Lung microvascular endothelial cell (primary cell): ENCODE measurements at regions not wholly inside any gene's neighbourhood (a gene's known extent, or its start where the extent isn't known, plus 50 kb on each side); places are given as distances from the start of the nearest gene placed in this dataset.

Experiments used
- DNase-seq, 2 donors: peaks; one replicate each; pipeline versions ENCODE4 v3.0.0 to v3.0.0-alpha.2; 2010; ENCODE audit warnings: low read depth in 2 of 2

DNA sequence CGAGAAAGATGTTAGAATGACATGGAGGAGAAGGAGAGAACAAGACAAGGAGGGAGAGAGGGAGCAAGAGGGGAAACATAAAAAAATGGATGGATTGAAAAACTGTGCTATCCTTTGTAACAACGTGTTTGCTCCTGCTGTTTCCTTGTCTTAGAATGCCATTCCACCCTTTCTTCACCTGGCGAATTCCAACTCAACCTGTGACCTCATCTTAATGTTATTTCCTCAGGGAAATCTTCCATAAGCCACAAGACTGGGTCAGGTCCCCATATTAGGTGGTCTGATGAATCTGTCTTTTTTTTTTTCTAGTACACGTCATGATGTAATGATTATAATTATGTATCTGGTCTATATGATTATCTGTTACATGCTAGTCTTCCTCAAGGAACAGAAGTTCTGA, 195.0 kb upstream of the MAF start:
- no peak for DNase-seq

GRCh38 chr16:79794941-79795340, 194.4 kb upstream of the MAF start:
- DNase-seq, result no peak

DNA sequence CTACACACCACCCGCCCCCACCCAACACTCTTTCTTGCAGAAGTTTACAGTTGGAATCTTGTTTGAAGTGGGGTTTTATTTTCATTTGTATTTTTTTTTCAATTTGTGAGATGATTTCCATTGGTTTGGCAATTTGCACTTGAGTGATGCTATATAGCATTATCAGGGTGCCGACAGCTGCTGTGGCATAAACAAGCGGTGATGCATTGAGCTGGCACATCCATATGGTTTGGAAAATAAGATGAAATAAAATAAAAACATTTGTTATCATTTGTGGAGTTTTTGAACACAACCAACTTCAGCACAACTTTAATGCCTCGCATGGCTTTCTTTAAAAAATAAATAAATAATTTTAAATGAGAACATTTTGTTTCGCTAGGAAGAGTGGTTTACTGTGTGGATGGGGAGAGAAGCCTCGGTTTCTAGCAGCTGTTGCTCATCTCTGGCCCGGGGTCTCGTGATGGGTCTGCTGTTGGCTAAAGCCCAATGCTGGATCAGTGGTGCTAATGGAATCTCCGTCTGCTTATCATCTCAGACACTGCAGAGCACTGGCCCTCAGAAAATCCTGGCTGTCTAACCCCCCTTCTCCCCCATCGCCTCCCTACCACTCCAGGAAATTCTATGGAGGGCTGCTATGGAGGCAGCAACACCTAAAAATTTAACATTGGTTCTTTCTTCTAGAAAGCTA, 192.3 kb upstream of the MAF start:
- no peak for DNase-seq

DNA sequence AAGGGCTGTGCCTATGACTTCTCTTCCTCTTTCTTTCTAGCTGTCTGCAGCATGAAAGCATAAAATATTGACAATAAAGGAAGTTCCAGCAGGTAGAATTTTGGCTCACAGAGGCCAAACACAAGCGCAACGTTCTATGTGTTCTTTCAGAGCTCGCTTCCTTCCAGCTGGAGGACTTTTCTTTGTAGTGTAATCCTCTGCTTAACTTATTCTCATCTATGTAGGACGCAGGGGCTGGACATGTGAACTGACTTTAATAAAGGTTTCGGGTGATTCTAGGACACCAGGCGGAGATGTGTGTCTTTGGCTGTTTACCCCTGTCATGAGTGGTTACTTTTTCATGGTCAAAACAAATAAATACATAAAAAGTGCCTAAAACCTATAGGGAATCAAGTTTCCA, 191.5 kb upstream of the MAF start:
- no peak for DNase-seq

DNA sequence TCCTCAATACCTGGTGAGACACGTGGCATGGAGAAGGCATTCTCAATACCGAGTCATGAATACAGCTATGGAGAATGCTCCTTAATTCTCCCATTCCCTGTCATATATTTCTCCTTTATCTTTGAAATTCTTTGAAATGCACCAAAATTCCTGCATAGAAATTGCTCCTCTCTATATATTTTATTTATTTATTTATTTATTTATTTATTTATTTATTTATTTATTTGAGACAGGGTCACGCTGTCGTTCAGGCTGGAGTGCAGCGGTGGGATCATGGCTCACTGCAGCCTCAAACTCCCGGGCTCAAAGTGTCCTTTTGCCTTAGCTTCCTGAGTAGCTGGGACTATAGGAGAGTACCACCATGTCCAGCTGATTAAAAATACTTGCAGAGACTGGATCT, 190.3 kb upstream of the MAF start:
- no peak for DNase-seq

- no peak for DNase-seq
Measured at GRCh38 chr16:79788949-79789348, 188.4 kb upstream of the MAF start.

- DNase-seq, result no peak
Measured at GRCh38 chr16:79786389-79786788, 185.9 kb upstream of the MAF start.

GRCh38 chr16:79784007-79784406, 183.5 kb upstream of the MAF start:
- DNase-seq, result no peak

- DNase-seq, result no peak
Measured at GRCh38 chr16:79777679-79778078, 177.1 kb upstream of the MAF start.

- no peak for DNase-seq
Measured at GRCh38 chr16:79776243-79776847, 175.8 kb upstream of the MAF start.

DNA sequence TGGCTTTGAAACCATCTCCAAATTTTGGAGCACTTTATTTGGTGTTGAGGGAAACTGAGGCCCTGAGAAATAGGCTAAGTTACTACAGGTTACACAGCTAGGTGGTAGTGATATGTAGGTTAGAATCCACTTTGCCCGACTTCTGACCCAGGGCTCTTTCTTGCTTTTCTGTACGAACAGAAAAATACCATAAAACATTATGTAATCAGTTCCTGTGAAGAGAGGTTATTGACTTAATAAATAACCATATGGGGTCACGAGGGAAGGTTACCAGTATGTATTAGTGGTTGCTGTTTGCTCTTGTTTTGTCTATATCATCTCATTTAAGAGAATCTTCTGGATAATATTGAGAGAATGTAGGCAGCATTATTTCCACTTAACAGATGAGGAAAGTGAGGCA, 172.2 kb upstream of the MAF start:
- DNase-seq, result no peak

DNA sequence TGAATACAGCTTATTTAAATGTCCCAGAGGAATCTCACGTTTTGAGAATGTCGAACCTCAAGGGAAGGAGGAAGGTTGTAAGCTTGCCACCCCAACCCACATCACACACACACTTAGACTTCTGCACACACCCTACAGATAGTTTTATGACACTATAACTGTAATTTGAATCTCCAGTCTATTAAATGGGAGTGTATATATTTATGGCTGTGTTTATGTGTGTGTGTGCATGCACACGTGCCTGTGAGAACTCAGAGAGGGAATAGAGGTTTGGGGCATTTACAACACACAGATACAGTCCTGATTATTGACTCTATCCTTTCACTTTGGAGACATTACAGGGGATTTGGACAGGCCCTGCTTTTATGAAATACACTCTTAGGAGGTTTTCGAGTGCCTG, 171.5 kb upstream of the MAF start:
- no peak for DNase-seq

GRCh38 chr16:79770244-79771064, 169.9 kb upstream of the MAF start:
- peak; percentile 78 to 87 for DNase-seq

- no peak for DNase-seq
Measured at GRCh38 chr16:79769928-79770243, 169.3 kb upstream of the MAF start.

DNA sequence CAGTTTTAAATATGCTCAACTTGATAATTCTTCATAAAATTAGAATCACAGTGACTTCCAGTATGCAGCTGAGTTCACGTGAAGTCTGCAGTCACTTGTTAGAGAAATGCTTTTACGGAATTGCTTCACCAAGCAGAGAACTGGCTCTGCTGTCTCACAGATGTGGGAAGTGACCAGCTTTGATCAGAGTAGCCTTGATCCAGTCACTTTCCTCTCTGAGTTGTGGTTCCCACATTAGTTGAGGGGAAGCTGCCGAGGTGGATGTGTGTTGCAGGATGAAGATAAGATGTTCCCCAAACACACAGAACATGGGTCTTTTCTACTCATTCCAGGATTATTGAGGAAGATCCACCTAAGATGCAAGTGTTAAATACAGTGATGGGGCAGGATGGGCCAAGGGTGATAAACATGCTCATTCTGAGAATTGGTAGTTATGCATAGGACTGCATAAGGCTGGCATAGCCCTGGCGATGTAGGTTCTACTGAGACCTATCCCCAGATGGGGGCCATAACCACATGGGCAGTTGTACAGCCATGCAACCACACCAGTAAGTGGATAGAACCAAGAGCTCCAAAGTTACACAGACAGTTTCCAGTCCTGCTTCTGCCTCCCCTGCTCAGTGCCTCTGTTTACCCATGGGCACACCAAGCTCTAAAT, 168.9 kb upstream of the MAF start:
- DNase-seq, result no peak

DNA sequence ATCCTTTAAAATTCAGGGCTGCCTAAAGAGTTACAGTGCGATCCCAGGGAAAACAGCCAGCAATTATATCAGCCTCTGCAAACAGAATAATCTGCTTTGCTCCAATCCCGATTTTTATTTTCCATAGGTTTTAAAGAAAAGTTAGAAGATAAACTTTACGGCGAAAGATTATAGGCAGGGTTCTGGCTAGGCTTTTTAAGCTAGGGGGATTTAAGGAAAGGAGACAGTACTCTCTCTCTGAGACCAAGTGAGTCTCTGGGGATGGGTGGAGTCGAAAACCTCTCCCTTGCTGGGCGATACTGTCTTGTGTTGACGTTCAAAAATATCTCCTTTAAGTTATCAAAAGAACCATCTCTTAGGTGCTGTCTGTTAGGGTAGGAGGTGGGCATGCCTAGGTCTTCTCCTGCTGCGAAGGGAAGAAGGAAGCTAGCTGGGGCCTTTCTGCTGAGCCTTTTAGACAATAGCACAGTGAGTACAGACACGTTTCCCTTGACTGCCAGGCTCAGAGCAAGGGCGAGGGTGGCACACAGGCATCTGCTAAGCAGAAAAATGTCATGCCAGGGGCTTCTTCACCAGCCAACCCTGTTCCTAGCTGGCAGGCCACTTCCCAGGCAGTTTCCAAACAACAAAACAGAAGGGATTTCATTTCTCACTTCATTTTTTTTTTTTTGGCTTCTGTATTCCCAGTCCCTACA, 167.9 kb upstream of the MAF start:
- no peak for DNase-seq

- peak; percentile 29 to 60 for DNase-seq
Measured at GRCh38 chr16:79767421-79768275, 167.1 kb upstream of the MAF start.

DNA sequence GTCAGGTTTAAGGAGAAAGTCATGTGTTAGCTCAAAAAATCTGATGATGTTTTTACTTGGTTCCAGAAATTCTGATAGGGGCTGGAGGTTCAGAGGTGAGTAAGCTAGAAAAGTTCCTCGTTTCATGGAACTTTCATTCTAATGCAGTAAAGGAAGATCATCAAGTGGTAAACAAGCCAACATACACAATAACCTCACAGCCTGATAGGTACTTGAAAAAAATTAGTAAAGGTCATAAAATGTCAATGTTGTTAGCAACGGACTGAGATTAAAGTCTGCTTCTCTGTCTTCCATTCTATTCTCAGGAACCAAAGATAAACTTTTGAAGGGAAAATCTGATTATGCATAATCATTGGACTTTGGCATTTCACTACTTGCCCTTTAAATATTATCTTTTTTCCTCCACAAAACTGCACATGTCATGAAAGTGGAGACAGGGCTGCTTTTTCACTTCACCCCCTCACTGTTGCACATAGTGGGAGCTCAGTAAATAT, 165.4 kb upstream of the MAF start:
- DNase-seq, result no peak

GRCh38 chr16:79765431-79765830, 164.9 kb upstream of the MAF start:
- DNase-seq, result no peak

DNA sequence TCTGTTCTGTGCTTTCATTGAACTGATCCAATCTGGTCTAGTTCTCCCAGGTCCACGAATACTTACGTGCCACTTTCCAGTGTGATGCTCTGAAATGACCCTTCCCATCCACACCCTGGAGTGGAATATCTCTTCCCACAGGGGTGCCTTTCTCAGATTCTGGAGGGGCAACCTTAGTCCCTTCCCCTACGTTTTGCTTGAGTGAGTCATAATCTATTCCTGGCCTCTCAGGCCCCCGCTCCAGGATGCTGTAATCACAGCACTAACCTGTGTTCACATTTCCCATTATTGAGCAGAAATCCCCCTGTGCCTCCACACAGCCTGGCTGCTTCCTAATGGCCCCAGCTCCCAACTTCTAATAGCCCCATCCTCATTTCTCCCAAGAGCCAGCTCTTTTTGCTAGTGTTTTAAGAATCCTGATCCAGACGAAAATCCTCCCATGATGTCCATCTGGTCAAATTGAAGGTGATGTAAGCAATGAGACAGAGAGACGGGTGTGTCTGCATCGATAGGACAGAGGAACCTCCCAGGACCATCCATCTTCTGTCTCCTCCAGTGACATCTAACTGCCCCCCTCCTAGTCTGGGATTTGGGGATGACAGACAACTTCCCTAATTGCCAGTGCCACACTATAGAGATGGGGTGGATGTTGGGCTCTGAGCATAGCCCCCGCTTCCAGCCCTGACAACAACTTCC, 164.0 kb upstream of the MAF start:
- no peak for DNase-seq
